ENCODE measurements at regions not wholly inside any gene's neighbourhood (a gene's known extent, or its start where the extent isn't known, plus 50 kb on each side); places are given as distances from the start of the nearest gene placed in this dataset.

DNA sequence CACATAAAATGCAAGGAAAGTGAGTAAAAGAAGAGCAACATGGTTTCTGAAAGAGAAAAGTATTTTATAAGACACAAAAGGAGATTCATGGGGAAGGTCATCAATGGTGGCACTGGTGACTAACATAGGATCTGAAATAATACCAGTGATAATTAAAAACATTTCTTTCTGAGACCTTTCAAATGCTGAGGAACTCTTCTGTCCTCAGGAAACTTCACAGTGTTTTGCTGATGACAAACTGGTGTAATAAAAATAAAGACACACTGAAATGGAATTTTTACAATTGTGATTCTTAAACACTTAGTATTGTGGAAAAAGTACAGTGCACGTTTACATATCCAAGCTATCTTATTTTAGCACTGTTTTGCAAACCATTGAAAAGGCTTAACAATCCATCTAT is 80.4 kb upstream of the ZBTB20 start:
- Histone ChIP-seq H3K4me3 (ENCODE audit: low read depth, low read length) (no peak overlapping the region), H3K9ac (no peak overlapping the region), H3K36me3 (ENCODE audit: control insufficient read depth, insufficient read depth, low read length) (no peaks in the 10 kb centered on the region), H3K4me2 (ENCODE audit: low read length) (no peak overlapping the region), H3K27me3 (ENCODE audit: control insufficient read depth, insufficient read depth, low read length) (no peaks in the 10 kb centered on the region), H2AFZ (no peak overlapping the region), H3K9me3 (ENCODE audit: control insufficient read depth, low read length) (no peaks in the 10 kb centered on the region), H3K79me2 (no peaks in the 10 kb centered on the region), H3K27ac (no peak overlapping the region), H3K4me1 (no peaks in the 10 kb centered on the region)
- TF ChIP-seq, protein P1, sequence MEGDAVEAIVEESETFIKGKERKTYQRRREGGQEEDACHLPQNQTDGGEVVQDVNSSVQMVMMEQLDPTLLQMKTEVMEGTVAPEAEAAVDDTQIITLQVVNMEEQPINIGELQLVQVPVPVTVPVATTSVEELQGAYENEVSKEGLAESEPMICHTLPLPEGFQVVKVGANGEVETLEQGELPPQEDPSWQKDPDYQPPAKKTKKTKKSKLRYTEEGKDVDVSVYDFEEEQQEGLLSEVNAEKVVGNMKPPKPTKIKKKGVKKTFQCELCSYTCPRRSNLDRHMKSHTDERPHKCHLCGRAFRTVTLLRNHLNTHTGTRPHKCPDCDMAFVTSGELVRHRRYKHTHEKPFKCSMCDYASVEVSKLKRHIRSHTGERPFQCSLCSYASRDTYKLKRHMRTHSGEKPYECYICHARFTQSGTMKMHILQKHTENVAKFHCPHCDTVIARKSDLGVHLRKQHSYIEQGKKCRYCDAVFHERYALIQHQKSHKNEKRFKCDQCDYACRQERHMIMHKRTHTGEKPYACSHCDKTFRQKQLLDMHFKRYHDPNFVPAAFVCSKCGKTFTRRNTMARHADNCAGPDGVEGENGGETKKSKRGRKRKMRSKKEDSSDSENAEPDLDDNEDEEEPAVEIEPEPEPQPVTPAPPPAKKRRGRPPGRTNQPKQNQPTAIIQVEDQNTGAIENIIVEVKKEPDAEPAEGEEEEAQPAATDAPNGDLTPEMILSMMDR (IDR thresholded peaks at IDR 0.05), result no peak

DNA sequence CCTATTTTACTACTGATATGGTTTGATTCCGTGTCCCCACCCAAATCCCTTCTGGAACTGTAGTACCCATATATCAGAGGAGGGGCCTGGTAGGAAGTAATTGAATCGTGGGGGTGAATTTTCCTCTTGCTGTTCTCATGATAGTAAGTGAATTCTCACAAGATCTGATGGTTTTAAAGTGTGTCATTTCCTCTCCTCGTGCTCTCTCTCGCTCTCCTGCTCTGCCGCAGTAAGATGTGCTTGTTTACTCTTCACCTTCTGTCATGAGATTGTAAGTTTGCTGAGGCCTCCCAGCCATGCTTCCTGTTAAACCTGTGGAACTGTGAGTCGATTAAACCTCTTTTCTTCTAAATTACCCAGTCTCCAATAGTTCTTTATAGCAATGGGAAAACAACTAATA is 81.2 kb upstream of the ZBTB20 start:
- no peaks in the 10 kb centered on the region for H3K9me3 ChIP-seq (ENCODE audit: control insufficient read depth, low read length)
- no peaks in the 10 kb centered on the region for H3K4me1 ChIP-seq
- no peaks in the 10 kb centered on the region for H3K27me3 ChIP-seq (ENCODE audit: control insufficient read depth, insufficient read depth, low read length)
- no peaks in the 10 kb centered on the region for H3K79me2 ChIP-seq
- TF ChIP-seq, protein P1 (IDR thresholded peaks at IDR 0.05), result no peak
- no peaks in the 10 kb centered on the region for H3K36me3 ChIP-seq (ENCODE audit: control insufficient read depth, insufficient read depth, low read length)
- H3K27ac ChIP-seq, result no peak overlapping the region
- no peak overlapping the region for H3K4me2 ChIP-seq (ENCODE audit: low read length)
- H2AFZ ChIP-seq, result no peak overlapping the region
- no peak overlapping the region for H3K9ac ChIP-seq
- H3K4me3 ChIP-seq (ENCODE audit: low read depth, low read length), result no peak overlapping the region

DNA sequence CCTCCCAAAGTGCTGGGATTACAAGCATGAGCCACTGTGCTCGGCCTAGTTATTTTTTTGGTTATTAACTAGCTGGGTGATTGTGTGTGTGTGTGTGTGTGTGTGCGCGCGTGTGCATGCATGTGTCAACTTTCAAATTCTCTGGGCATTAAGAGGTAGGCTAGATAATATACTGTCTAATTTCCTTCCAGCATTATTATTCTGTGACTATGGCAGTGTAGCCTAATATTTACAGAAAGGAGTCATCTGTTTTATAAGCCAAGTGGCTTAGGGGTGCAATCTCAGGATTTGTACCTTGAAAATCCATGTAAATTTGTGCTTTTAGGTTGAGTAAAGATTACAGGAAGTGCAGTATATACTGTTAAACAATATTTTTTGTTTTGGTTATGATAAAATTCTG is 85.1 kb upstream of the ZBTB20 start:
- Histone ChIP-seq H3K9ac (no peak overlapping the region), H3K9me3 (ENCODE audit: control insufficient read depth, low read length) (no peaks in the 10 kb centered on the region), H3K4me3 (ENCODE audit: low read depth, low read length) (no peak overlapping the region), H3K27me3 (ENCODE audit: control insufficient read depth, insufficient read depth, low read length) (no peaks in the 10 kb centered on the region), H3K36me3 (ENCODE audit: control insufficient read depth, insufficient read depth, low read length) (no peaks in the 10 kb centered on the region), H3K79me2 (no peaks in the 10 kb centered on the region), H3K4me1 (no peaks in the 10 kb centered on the region), H3K27ac (no peak overlapping the region), H2AFZ (no peak overlapping the region), H3K4me2 (ENCODE audit: low read length) (no peak overlapping the region)
- TF ChIP-seq, protein P1 (IDR thresholded peaks at IDR 0.05), result no peak

DNA sequence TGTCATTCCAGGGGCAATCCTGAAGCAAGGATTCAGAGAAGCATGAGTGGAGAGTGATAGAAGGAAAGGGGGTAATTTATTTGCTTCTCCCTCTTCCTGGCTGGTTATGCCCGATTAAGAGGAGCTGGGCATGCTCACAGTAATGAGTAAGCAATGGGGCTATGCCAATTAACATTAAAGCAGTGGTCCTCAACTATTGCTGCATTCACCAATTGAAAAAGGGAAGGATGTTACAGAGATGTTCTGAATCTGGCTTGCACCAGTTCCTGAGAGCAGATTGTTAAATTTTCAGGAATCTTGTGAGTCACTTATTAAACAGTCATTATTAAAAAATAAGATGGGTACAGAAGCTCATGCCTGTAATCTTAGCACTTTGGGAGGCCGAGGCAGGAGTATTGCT is 85.9 kb upstream of the ZBTB20 start:
- no peak overlapping the region for H3K4me2 ChIP-seq (ENCODE audit: low read length)
- no peak overlapping the region for H3K9ac ChIP-seq
- no peaks in the 10 kb centered on the region for H3K9me3 ChIP-seq (ENCODE audit: control insufficient read depth, low read length)

DNA sequence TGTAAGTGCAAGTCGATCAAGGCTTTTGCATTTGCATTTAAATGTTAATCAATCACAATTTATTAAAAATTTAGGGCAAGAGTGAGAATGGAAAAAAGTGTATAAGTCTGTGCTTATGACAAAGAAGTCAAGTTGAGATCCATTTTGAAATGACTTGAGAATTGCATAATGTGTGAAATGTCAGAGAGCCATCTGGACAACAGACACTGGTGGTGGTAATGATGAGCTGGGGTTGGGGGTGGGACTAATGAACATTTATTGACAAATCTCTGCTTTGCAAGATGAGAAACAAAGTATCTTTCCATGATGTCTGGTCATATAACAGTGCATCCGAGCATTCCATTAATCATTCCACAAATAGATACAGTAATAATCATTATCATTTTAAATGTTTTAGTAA is 89.4 kb upstream of the ZBTB20 start:
- H3K4me3 ChIP-seq (ENCODE audit: low read depth, low read length), result no peak overlapping the region
- no peaks in the 10 kb centered on the region for H3K36me3 ChIP-seq (ENCODE audit: control insufficient read depth, insufficient read depth, low read length)
- TF ChIP-seq, protein P1 (IDR thresholded peaks at IDR 0.05), result no peak
- H3K4me2 ChIP-seq (ENCODE audit: low read length), result no peak overlapping the region
- no peaks in the 10 kb centered on the region for H3K9me3 ChIP-seq (ENCODE audit: control insufficient read depth, low read length)
- no peaks in the 10 kb centered on the region for H3K79me2 ChIP-seq
- H3K27ac ChIP-seq, result no peak overlapping the region
- H3K27me3 ChIP-seq (ENCODE audit: control insufficient read depth, insufficient read depth, low read length), result no peaks in the 10 kb centered on the region
- no peak overlapping the region for H3K9ac ChIP-seq
- no peak overlapping the region for H2AFZ ChIP-seq
- H3K4me1 ChIP-seq, result no peaks in the 10 kb centered on the region

More for the DNA sequence above, 85.9 kb upstream of the ZBTB20 start:
- no peak overlapping the region for H3K4me3 ChIP-seq (ENCODE audit: low read depth, low read length)
- no peaks in the 10 kb centered on the region for H3K27me3 ChIP-seq (ENCODE audit: control insufficient read depth, insufficient read depth, low read length)
- H3K27ac ChIP-seq, result no peak overlapping the region
- H3K4me1 ChIP-seq, result no peaks in the 10 kb centered on the region
- TF ChIP-seq, protein P1 (IDR thresholded peaks at IDR 0.05), result no peak
- no peak overlapping the region for H2AFZ ChIP-seq
- no peaks in the 10 kb centered on the region for H3K36me3 ChIP-seq (ENCODE audit: control insufficient read depth, insufficient read depth, low read length)
- H3K79me2 ChIP-seq, result no peaks in the 10 kb centered on the region
